WTC11 (cell line): ENCODE measurements at regions not wholly inside any gene's neighbourhood (a gene's known extent, or its start where the extent isn't known, plus 50 kb on each side); places are given as distances from the start of the nearest gene placed in this dataset.

Source experiments
- ATAC-seq: fragments of 200-7000 bp; cut with Tn5 transposase; 2 replicates; pipeline ENCODE4 v1.10.0; 2021; ENCODE audit warnings: mild to moderate bottlenecking, moderate library complexity
- CTCF ChIA-PET: fragments of 300-600 bp; sonication (Branson Sonifier 250); formaldehyde crosslinking; loops from one replicate; lab custom pipeline; 2021; ENCODE audit warnings: antibody characterized with exemption; lab: Charles Lee
- POLR2A ChIA-PET: fragments of 350-600 bp; sonication (Branson Sonifier 250); formaldehyde crosslinking; loops from one replicate; lab custom pipeline; 2021; ENCODE audit warnings: antibody characterized with exemption; lab: Charles Lee
- DNase-seq: peaks from one replicate; pipeline ENCODE4 v3.0.0; 2021; ENCODE audit warnings: low spot score
- H3K27ac Mint-ChIP-seq: 2 replicates; pipeline ENCODE4 v1.8.0; 2021; ENCODE audit warnings: mixed read lengths
- H3K27me3 Mint-ChIP-seq: 2 replicates; pipeline ENCODE4 v1.8.0; 2021; ENCODE audit warnings: low read depth, mild to moderate bottlenecking, moderate library complexity, mixed read lengths
- H3K36me3 Mint-ChIP-seq: 2 replicates; pipeline ENCODE4 v1.8.0; 2021; ENCODE audit warnings: mixed read lengths
- H3K4me1 Mint-ChIP-seq: 2 replicates; pipeline ENCODE4 v1.8.0; 2022; ENCODE audit warnings: mixed read lengths
- H3K4me3 Mint-ChIP-seq: 2 replicates; pipeline ENCODE4 v1.8.0; 2021; ENCODE audit warnings: mild to moderate bottlenecking, moderate library complexity, mixed read lengths
- H3K9me3 Mint-ChIP-seq: 2 replicates; pipeline ENCODE4 v1.8.0; 2021; ENCODE audit warnings: mixed read lengths
- ATF1 ChIP-seq: sonication (generic); formaldehyde crosslinking; IDR thresholded peaks from 2 replicates; pipeline ENCODE4 v1.8.1; 2023; ENCODE audit warnings: mild to moderate bottlenecking, moderate library complexity, missing genetic modification reagents
- CREM ChIP-seq: sonication (generic); formaldehyde crosslinking; IDR thresholded peaks from 2 replicates; pipeline ENCODE4 v1.8.1; 2022; ENCODE audit warnings: mild to moderate bottlenecking, missing genetic modification reagents, moderate library complexity
- ELF4 ChIP-seq: sonication (generic); formaldehyde crosslinking; IDR thresholded peaks from 2 replicates; pipeline ENCODE4 v1.8.1; 2022; ENCODE audit warnings: low read depth, mild to moderate bottlenecking, moderate library complexity, missing genetic modification reagents
- IRF2 ChIP-seq: sonication (generic); formaldehyde crosslinking; IDR thresholded peaks from 2 replicates; pipeline ENCODE4 v1.8.0; 2022; ENCODE audit warnings: low read depth, missing genetic modification reagents, borderline replicate concordance
- JAZF1 ChIP-seq: fragments of 250-450 bp; sonication (Bioruptor Pico); IDR thresholded peaks from 2 replicates; pipeline ENCODE4 v1.9.0; 2021; ENCODE audit warnings: moderate library complexity, mild to moderate bottlenecking, inconsistent platforms
- JUN ChIP-seq: sonication (generic); formaldehyde crosslinking; IDR thresholded peaks from 2 replicates; pipeline ENCODE4 v1.8.0; 2023; ENCODE audit warnings: mild to moderate bottlenecking, missing genetic modification reagents
- KAT7 ChIP-seq: sonication (generic); formaldehyde crosslinking; IDR thresholded peaks from 2 replicates; pipeline ENCODE4 v1.8.1; 2023; ENCODE audit warnings: missing genetic modification reagents, mild to moderate bottlenecking, borderline replicate concordance
- MAX ChIP-seq: sonication (generic); formaldehyde crosslinking; IDR thresholded peaks from 2 replicates; pipeline ENCODE4 v1.8.0; 2022; ENCODE audit warnings: mild to moderate bottlenecking, missing genetic modification reagents
- MYBL2 ChIP-seq: sonication (generic); formaldehyde crosslinking; IDR thresholded peaks from 2 replicates; pipeline ENCODE4 v1.8.1; 2023; ENCODE audit warnings: mild to moderate bottlenecking, moderate library complexity, missing genetic modification reagents
- NFATC4 ChIP-seq: fragments of 250-450 bp; sonication (Bioruptor Pico); IDR thresholded peaks from 2 replicates; pipeline ENCODE4 v1.9.0; 2021; ENCODE audit warnings: mild to moderate bottlenecking
- PRRX2 ChIP-seq: fragments of 250-450 bp; sonication (Bioruptor Pico); IDR thresholded peaks from 2 replicates; pipeline ENCODE4 v1.8.0; 2021; ENCODE audit warnings: mild to moderate bottlenecking
- RELA ChIP-seq: sonication (generic); formaldehyde crosslinking; IDR thresholded peaks from 2 replicates; pipeline ENCODE4 v1.8.1; 2022; ENCODE audit warnings: missing genetic modification reagents, mild to moderate bottlenecking, borderline replicate concordance
- SOX15 ChIP-seq: fragments of 250-450 bp; sonication (Bioruptor Pico); IDR thresholded peaks from 2 replicates; pipeline ENCODE4 v1.9.0; 2021; ENCODE audit warnings: mild to moderate bottlenecking
- TP53 ChIP-seq: sonication (generic); formaldehyde crosslinking; IDR thresholded peaks from 2 replicates; pipeline ENCODE4 v1.8.1; 2023; ENCODE audit warnings: mild to moderate bottlenecking, missing genetic modification reagents
- ZBTB21 ChIP-seq: sonication (generic); formaldehyde crosslinking; IDR thresholded peaks from 2 replicates; pipeline ENCODE4 v1.8.1; 2023; ENCODE audit warnings: mild to moderate bottlenecking, missing genetic modification reagents, borderline replicate concordance
- ZNF138 ChIP-seq: sonication (generic); formaldehyde crosslinking; conservative IDR thresholded peaks from 2 replicates; pipeline ENCODE4 v1.8.1; 2022; ENCODE audit warnings: mild to moderate bottlenecking, moderate library complexity, missing genetic modification reagents
- ZNF263 ChIP-seq: sonication (generic); formaldehyde crosslinking; IDR thresholded peaks from 2 replicates; pipeline ENCODE4 v1.8.1; 2022; ENCODE audit warnings: low read depth, mild to moderate bottlenecking, moderate library complexity, missing genetic modification reagents
- ZNF671 ChIP-seq: fragments of 250-450 bp; sonication (Bioruptor Pico); IDR thresholded peaks from 2 replicates; pipeline ENCODE4 v1.8.0; 2021; ENCODE audit warnings: mild to moderate bottlenecking
- TF ChIP-seq, protein P1 (sequence below): fragments of 250-450 bp; sonication (Bioruptor Pico); IDR thresholded peaks from 2 replicates; pipeline ENCODE4 v1.9.0; 2021; ENCODE audit warnings: mild to moderate bottlenecking
- TF ChIP-seq, protein P2 (sequence below): sonication (generic); formaldehyde crosslinking; IDR thresholded peaks from 2 replicates; pipeline ENCODE4 v1.8.1; 2022; ENCODE audit warnings: missing genetic modification reagents, borderline replicate concordance
- TF ChIP-seq, protein P3 (sequence below): fragments of 250-450 bp; sonication (Bioruptor Pico); IDR thresholded peaks from 2 replicates; pipeline ENCODE4 v1.9.0; 2021; ENCODE audit warnings: mild to moderate bottlenecking, borderline replicate concordance

DNA sequence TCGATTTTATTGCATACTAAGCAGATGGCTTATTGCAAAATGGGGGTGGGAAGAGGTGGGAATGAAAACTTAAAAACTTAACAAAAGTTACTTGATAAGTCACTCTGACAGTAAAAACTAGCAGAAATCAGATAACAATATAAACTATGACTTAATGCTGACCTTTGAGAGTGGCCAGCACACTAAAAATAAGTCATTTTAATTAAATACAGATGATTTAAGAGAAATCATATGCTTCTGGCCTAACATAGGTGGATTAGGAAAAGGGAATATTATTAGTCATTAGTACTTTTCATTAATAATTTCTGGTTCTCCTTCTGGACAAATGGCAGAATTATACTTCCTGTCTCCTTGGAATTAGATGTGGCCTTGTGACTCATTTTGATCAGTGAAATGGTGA is 756.7 kb downstream of the PCDH19 start:
- H3K9me3 Mint-ChIP-seq: no peaks in the 10 kb centered on the region; the same call in 1 of the 2 replicates
- H3K27me3 Mint-ChIP-seq: no peaks in the 10 kb centered on the region
- ATAC-seq (no peak), DNase-seq (no peak)
- ChIA-PET POLR2A (interaction anchor here (0.6 kb wide), 1 partner anchor 40 kb away, joined by 4 read pairs; no protein-coding TSS in a partner anchor), CTCF (no interaction called here)
- H3K36me3 Mint-ChIP-seq: no peaks in the 10 kb centered on the region
- TF ChIP-seq NFATC4 (CRISPR knock-in tag): no peak
- TF ChIP-seq JAZF1: no peak
- TF ChIP-seq ATF1 (CRISPR knock-in tag): no peak
- no peak overlapping the region for H3K27ac Mint-ChIP-seq
- H3K4me3 Mint-ChIP-seq: no peak overlapping the region
- no peaks in the 10 kb centered on the region for H3K4me1 Mint-ChIP-seq

- Mint-ChIP-seq H3K4me3 (no peak overlapping the region), H3K4me1 (peaks cover 25% of the 10 kb centered on the region), H3K27ac (no peak overlapping the region), H3K9me3 (no peaks in the 10 kb centered on the region), H3K36me3 (no peaks in the 10 kb centered on the region), H3K27me3 (no peaks in the 10 kb centered on the region)
- CTCF ChIA-PET: no interaction called here
- POLR2A ChIA-PET: no interaction called here
- DNase-seq: no peak
- TF ChIP-seq ZNF263 (no peak), KAT7 (CRISPR knock-in tag) (no peak), ZNF671 (CRISPR knock-in tag) (no peak), ZNF138 (CRISPR knock-in tag) (no peak), JUN (CRISPR knock-in tag) (no peak), ATF1 (CRISPR knock-in tag) (no peak), NFATC4 (CRISPR knock-in tag) (no peak), TP53 (CRISPR knock-in tag) (no peak), PRRX2 (no peak), ZBTB21 (no peak), MAX (CRISPR knock-in tag) (no peak), RELA (CRISPR knock-in tag) (no peak), SOX15 (CRISPR knock-in tag) (no peak), IRF2 (CRISPR knock-in tag) (no peak), CREM (CRISPR knock-in tag) (no peak), MYBL2 (CRISPR knock-in tag) (no peak), ELF4 (CRISPR knock-in tag) (no peak)
- TF ChIP-seq, protein P1, sequence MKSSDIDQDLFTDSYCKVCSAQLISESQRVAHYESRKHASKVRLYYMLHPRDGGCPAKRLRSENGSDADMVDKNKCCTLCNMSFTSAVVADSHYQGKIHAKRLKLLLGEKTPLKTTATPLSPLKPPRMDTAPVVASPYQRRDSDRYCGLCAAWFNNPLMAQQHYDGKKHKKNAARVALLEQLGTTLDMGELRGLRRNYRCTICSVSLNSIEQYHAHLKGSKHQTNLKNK (CRISPR knock-in tag): no peak
- TF ChIP-seq, protein P2, sequence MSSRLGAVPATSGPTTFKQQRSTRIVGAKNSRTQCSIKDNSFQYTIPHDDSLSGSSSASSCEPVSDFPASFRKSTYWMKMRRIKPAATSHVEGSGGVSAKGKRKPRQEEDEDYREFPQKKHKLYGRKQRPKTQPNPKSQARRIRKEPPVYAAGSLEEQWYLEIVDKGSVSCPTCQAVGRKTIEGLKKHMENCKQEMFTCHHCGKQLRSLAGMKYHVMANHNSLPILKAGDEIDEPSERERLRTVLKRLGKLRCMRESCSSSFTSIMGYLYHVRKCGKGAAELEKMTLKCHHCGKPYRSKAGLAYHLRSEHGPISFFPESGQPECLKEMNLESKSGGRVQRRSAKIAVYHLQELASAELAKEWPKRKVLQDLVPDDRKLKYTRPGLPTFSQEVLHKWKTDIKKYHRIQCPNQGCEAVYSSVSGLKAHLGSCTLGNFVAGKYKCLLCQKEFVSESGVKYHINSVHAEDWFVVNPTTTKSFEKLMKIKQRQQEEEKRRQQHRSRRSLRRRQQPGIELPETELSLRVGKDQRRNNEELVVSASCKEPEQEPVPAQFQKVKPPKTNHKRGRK: no peak
- TF ChIP-seq, protein P3, sequence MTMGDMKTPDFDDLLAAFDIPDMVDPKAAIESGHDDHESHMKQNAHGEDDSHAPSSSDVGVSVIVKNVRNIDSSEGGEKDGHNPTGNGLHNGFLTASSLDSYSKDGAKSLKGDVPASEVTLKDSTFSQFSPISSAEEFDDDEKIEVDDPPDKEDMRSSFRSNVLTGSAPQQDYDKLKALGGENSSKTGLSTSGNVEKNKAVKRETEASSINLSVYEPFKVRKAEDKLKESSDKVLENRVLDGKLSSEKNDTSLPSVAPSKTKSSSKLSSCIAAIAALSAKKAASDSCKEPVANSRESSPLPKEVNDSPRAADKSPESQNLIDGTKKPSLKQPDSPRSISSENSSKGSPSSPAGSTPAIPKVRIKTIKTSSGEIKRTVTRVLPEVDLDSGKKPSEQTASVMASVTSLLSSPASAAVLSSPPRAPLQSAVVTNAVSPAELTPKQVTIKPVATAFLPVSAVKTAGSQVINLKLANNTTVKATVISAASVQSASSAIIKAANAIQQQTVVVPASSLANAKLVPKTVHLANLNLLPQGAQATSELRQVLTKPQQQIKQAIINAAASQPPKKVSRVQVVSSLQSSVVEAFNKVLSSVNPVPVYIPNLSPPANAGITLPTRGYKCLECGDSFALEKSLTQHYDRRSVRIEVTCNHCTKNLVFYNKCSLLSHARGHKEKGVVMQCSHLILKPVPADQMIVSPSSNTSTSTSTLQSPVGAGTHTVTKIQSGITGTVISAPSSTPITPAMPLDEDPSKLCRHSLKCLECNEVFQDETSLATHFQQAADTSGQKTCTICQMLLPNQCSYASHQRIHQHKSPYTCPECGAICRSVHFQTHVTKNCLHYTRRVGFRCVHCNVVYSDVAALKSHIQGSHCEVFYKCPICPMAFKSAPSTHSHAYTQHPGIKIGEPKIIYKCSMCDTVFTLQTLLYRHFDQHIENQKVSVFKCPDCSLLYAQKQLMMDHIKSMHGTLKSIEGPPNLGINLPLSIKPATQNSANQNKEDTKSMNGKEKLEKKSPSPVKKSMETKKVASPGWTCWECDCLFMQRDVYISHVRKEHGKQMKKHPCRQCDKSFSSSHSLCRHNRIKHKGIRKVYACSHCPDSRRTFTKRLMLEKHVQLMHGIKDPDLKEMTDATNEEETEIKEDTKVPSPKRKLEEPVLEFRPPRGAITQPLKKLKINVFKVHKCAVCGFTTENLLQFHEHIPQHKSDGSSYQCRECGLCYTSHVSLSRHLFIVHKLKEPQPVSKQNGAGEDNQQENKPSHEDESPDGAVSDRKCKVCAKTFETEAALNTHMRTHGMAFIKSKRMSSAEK: no peak
- no peak for ATAC-seq
Observed at GRCh38 chrX:99613041-99613440, 797.0 kb downstream of the PCDH19 start.
